NT2/D1 (cell line): ENCODE measurements at regions not wholly inside any gene's neighbourhood (a gene's known extent, or its start where the extent isn't known, plus 50 kb on each side); places are given as distances from the start of the nearest gene placed in this dataset.
"Not testable (repeated sequence)": the region's sequence is repeated elsewhere in the genome, so short reads cannot be mapped to it uniquely, and the experiment has no call there.

ENCODE experiments used
- DNase-seq: peaks from one replicate; pipeline ENCODE4 v3.0.0-alpha.2; 2011; ENCODE audit warnings: low read depth, low spot score
- H3K27me3 ChIP-seq: 2 replicates; pipeline ENCODE4 v1.6.0; 2011; ENCODE audit warnings: mild to moderate bottlenecking; ENCODE audit not compliant: insufficient read length, insufficient read depth
- H3K36me3 ChIP-seq: 2 replicates; pipeline ENCODE4 v1.6.1; 2011; ENCODE audit warnings: mild to moderate bottlenecking, low read length, mixed read lengths; ENCODE audit not compliant: insufficient read depth, insufficient read length
- H3K4me1 ChIP-seq: 2 replicates; pipeline ENCODE4 v1.5.1; 2011; ENCODE audit not compliant: insufficient read depth, insufficient read length
- H3K4me3 ChIP-seq: 2 replicates; pipeline ENCODE4 v1.5.1; 2011; ENCODE audit warnings: low read depth; ENCODE audit not compliant: insufficient read length
- H3K9ac ChIP-seq: 2 replicates; pipeline ENCODE4 v1.6.0; 2011; ENCODE audit warnings: low read depth; ENCODE audit not compliant: insufficient read length
- H3K9me3 ChIP-seq: 2 replicates; pipeline ENCODE4 v1.5.1; 2011; ENCODE audit warnings: mild to moderate bottlenecking, low read length; ENCODE audit not compliant: insufficient read depth
- SUZ12 ChIP-seq: IDR thresholded peaks from 2 replicates; pipeline ENCODE4 v1.6.1; 2011; ENCODE audit not compliant: insufficient read length, insufficient read depth; ENCODE audit errors: extremely low read depth
- YY1 ChIP-seq: IDR thresholded peaks from 2 replicates; pipeline ENCODE4 v1.6.1; 2011; ENCODE audit not compliant: insufficient read length, insufficient read depth
- ZNF274 ChIP-seq: IDR thresholded peaks from 2 replicates; pipeline ENCODE4 v1.6.1; 2011; ENCODE audit warnings: mild to moderate bottlenecking, low read depth, low read length

GRCh38 chr18:22745966-22746365 lies 187.2 kb upstream of the RBBP8 start:
- no peaks in the 10 kb centered on the region for H3K4me1 ChIP-seq
- no peaks in the 10 kb centered on the region for H3K9me3 ChIP-seq
- no peaks in the 10 kb centered on the region for H3K27me3 ChIP-seq
- TF ChIP-seq ZNF274 (no peak), YY1 (no peak), SUZ12 (no peak)
- no peaks in the 10 kb centered on the region for H3K36me3 ChIP-seq
- no peak overlapping the region for H3K9ac ChIP-seq
- no peak overlapping the region for H3K4me3 ChIP-seq
- no peak for DNase-seq

- H3K4me1 ChIP-seq, result no peaks in the 10 kb centered on the region
- no peaks in the 10 kb centered on the region for H3K36me3 ChIP-seq
- no peak overlapping the region for H3K9ac ChIP-seq
- no peak overlapping the region for H3K4me3 ChIP-seq
- DNase-seq, result no peak
- H3K27me3 ChIP-seq, result no peaks in the 10 kb centered on the region
- TF ChIP-seq SUZ12 (no peak), YY1 (no peak), ZNF274 (no peak)
- H3K9me3 ChIP-seq, result no peaks in the 10 kb centered on the region
These were observed 181.1 kb upstream of the RBBP8 start for GRCh38 chr18:22752014-22752413.

- no peak overlapping the region for H3K4me3 ChIP-seq
- no peak for DNase-seq
- H3K4me1 ChIP-seq, result no peaks in the 10 kb centered on the region
- no peak overlapping the region for H3K9ac ChIP-seq
- H3K36me3 ChIP-seq, result no peaks in the 10 kb centered on the region
- no peaks in the 10 kb centered on the region for H3K27me3 ChIP-seq
- H3K9me3 ChIP-seq, result no peaks in the 10 kb centered on the region
- TF ChIP-seq ZNF274 (no peak), SUZ12 (no peak), YY1 (no peak)
These were observed 179.8 kb upstream of the RBBP8 start for GRCh38 chr18:22753130-22753831.

GRCh38 chr18:22764005-22764404 lies 169.1 kb upstream of the RBBP8 start:
- not testable (repeated sequence) for H3K9ac ChIP-seq

GRCh38 chr18:22765896-22766295 lies 167.2 kb upstream of the RBBP8 start:
- no peak overlapping the region for H3K9ac ChIP-seq
- no peak for DNase-seq
- H3K27me3 ChIP-seq, result no peaks in the 10 kb centered on the region
- TF ChIP-seq YY1 (no peak), SUZ12 (no peak), ZNF274 (no peak)
- no peak overlapping the region for H3K4me3 ChIP-seq
- no peaks in the 10 kb centered on the region for H3K36me3 ChIP-seq
- no peaks in the 10 kb centered on the region for H3K4me1 ChIP-seq
- no peaks in the 10 kb centered on the region for H3K9me3 ChIP-seq

More at GRCh38 chr18:22764005-22764404, 169.1 kb upstream of the RBBP8 start:
- not testable (repeated sequence) for H3K27me3 ChIP-seq, H3K4me1 ChIP-seq, H3K4me3 ChIP-seq, DNase-seq, H3K9me3 ChIP-seq, H3K36me3 ChIP-seq

GRCh38 chr18:22767653-22768052 lies 165.5 kb upstream of the RBBP8 start:
- TF ChIP-seq SUZ12, result no peak

GRCh38 chr18:22773944-22774343 lies 159.2 kb upstream of the RBBP8 start:
- TF ChIP-seq SUZ12, result no peak
- TF ChIP-seq ZNF274, result no peak
- TF ChIP-seq YY1, result no peak
- Histone ChIP-seq H3K36me3 (no peaks in the 10 kb centered on the region), H3K9me3 (no peaks in the 10 kb centered on the region), H3K4me1 (no peaks in the 10 kb centered on the region), H3K9ac (no peak overlapping the region), H3K27me3 (no peaks in the 10 kb centered on the region), H3K4me3 (no peak overlapping the region)
- DNase-seq, result no peak

More at GRCh38 chr18:22767653-22768052, 165.5 kb upstream of the RBBP8 start:
- Histone ChIP-seq H3K4me1 (no peaks in the 10 kb centered on the region), H3K4me3 (no peak overlapping the region), H3K9me3 (no peaks in the 10 kb centered on the region), H3K36me3 (no peaks in the 10 kb centered on the region), H3K27me3 (no peaks in the 10 kb centered on the region), H3K9ac (no peak overlapping the region)
- DNase-seq, result no peak

GRCh38 chr18:22778996-22779395 lies 154.1 kb upstream of the RBBP8 start:
- no peak for TF ChIP-seq SUZ12
- no peak for TF ChIP-seq YY1
- TF ChIP-seq ZNF274, result no peak
- Histone ChIP-seq H3K27me3 (no peaks in the 10 kb centered on the region), H3K4me1 (no peaks in the 10 kb centered on the region), H3K36me3 (no peaks in the 10 kb centered on the region), H3K4me3 (no peak overlapping the region), H3K9ac (no peak overlapping the region), H3K9me3 (no peaks in the 10 kb centered on the region)
- no peak for DNase-seq
